GM23338 (cell line): ENCODE measurements at regions not wholly inside any gene's neighbourhood (a gene's known extent, or its start where the extent isn't known, plus 50 kb on each side); places are given as distances from the start of the nearest gene placed in this dataset.

ENCODE experiments used
- ATAC-seq: fragments of 200-7000 bp; cut with Tn5 transposase; 3 replicates; pipeline ENCODE4 v1.9.1; 2020
- DNase-seq: peaks from one replicate; pipeline ENCODE4 v3.0.0-alpha.2; 2015; ENCODE audit warnings: low spot score
- H2AFZ ChIP-seq: fragments of 200-600 bp; sonication (generic); 2 replicates; pipeline ENCODE4 v1.8.0; 2016; ENCODE audit warnings: antibody characterized with exemption, mild to moderate bottlenecking, moderate library complexity
- H3F3A ChIP-seq: fragments of 200-600 bp; sonication (generic); replicated peaks from 2 replicates; pipeline ENCODE4 v1.8.0; 2017; ENCODE audit warnings: antibody characterized with exemption, mixed run types, low read depth
- H3K27ac ChIP-seq: fragments of 200-600 bp; sonication (generic); 2 replicates; pipeline ENCODE4 v1.6.1; 2016; ENCODE audit warnings: low read depth
- H3K27me3 ChIP-seq: fragments of 200-600 bp; sonication (generic); 2 replicates; pipeline ENCODE4 v1.8.0; 2016; ENCODE audit warnings: mild to moderate bottlenecking, mixed run types, moderate library complexity; ENCODE audit not compliant: insufficient read depth
- H3K36me3 ChIP-seq: fragments of 200-600 bp; sonication (generic); 2 replicates; pipeline ENCODE4 v1.8.0; 2016; ENCODE audit warnings: mild to moderate bottlenecking; ENCODE audit not compliant: insufficient read depth
- H3K4me1 ChIP-seq: fragments of 200-600 bp; sonication (generic); 2 replicates; pipeline ENCODE4 v1.8.0; 2016; ENCODE audit warnings: mild to moderate bottlenecking, moderate library complexity; ENCODE audit not compliant: insufficient read depth
- H3K4me2 ChIP-seq: fragments of 200-600 bp; sonication (generic); 2 replicates; pipeline ENCODE4 v1.7.1; 2017; ENCODE audit warnings: mixed run types
- H3K4me3 ChIP-seq: fragments of 200-600 bp; sonication (generic); 2 replicates; pipeline ENCODE4 v1.6.1; 2016; ENCODE audit warnings: mixed run types
- H3K79me2 ChIP-seq: fragments of 200-600 bp; sonication (generic); replicated peaks from 2 replicates; pipeline ENCODE4 v1.8.0; 2017; ENCODE audit warnings: mild to moderate bottlenecking; ENCODE audit not compliant: insufficient read depth
- H3K9me2 ChIP-seq: fragments of 200-600 bp; sonication (generic); 2 replicates; pipeline ENCODE4 v1.8.0; 2017; ENCODE audit not compliant: insufficient read depth
- H4K20me1 ChIP-seq: fragments of 200-600 bp; sonication (generic); replicated peaks from 2 replicates; pipeline ENCODE4 v1.8.0; 2017; ENCODE audit warnings: mild to moderate bottlenecking; ENCODE audit not compliant: insufficient read depth
- H3K27ac Mint-ChIP-seq: 2 replicates; pipeline ENCODE4 v1.8.0; 2020; ENCODE audit warnings: inconsistent platforms, mild to moderate bottlenecking, moderate library complexity, mixed read lengths
- H3K27me3 Mint-ChIP-seq: 3 replicates; pipeline ENCODE4 v1.8.0; 2022; ENCODE audit warnings: low read depth, mild to moderate bottlenecking, moderate library complexity, mixed read lengths, inconsistent platforms; ENCODE audit not compliant: insufficient read depth, poor library complexity
- H3K36me3 Mint-ChIP-seq: 3 replicates; pipeline ENCODE4 v1.8.0; 2021; ENCODE audit warnings: low read depth, mild to moderate bottlenecking, inconsistent platforms, moderate library complexity, mixed read lengths
- H3K4me1 Mint-ChIP-seq: 3 replicates; pipeline ENCODE4 v1.8.0; 2020; ENCODE audit warnings: mild to moderate bottlenecking, inconsistent platforms, mixed read lengths
- H3K4me3 Mint-ChIP-seq: 3 replicates; pipeline ENCODE4 v1.8.0; 2021; ENCODE audit warnings: moderate library complexity, mild to moderate bottlenecking, inconsistent platforms, mixed read lengths
- H3K9me3 Mint-ChIP-seq: 3 replicates; pipeline ENCODE4 v1.8.0; 2020; ENCODE audit warnings: moderate library complexity, mild to moderate bottlenecking, inconsistent platforms, mixed read lengths
- CREB1 ChIP-seq: fragments of 250-450 bp; sonication (Bioruptor Pico); IDR thresholded peaks from 2 replicates; pipeline ENCODE4 v1.5.0; 2020; ENCODE audit warnings: low read depth, mild to moderate bottlenecking, moderate library complexity
- EZH2 ChIP-seq: fragments of 200-600 bp; sonication (generic); IDR thresholded peaks from one replicate; pipeline ENCODE4 v1.8.0; 2017; ENCODE audit warnings: antibody characterized with exemption, mild to moderate bottlenecking, low read depth; ENCODE audit not compliant: unreplicated experiment
- EZH2phosphoT487 ChIP-seq: fragments of 200-600 bp; sonication (generic); IDR thresholded peaks from one replicate; pipeline ENCODE4 v1.8.1; 2018; ENCODE audit warnings: antibody characterized with exemption; ENCODE audit not compliant: unreplicated experiment
- JUNB ChIP-seq: IDR thresholded peaks from one replicate; pipeline ENCODE4 v1.6.1; 2016; ENCODE audit warnings: antibody characterized with exemption; ENCODE audit not compliant: unreplicated experiment
- NANOG ChIP-seq: IDR thresholded peaks from 2 replicates; pipeline ENCODE4 v1.6.1; 2016; ENCODE audit warnings: antibody characterized with exemption, borderline replicate concordance
- POLR2AphosphoS5 ChIP-seq: IDR thresholded peaks from 2 replicates; pipeline ENCODE4 v1.6.1; 2016; ENCODE audit warnings: antibody characterized with exemption, low read depth
- STAT1 ChIP-seq: IDR thresholded peaks from one replicate; pipeline ENCODE4 v1.6.1; 2016; ENCODE audit warnings: antibody characterized with exemption; ENCODE audit not compliant: unreplicated experiment
- ZNF114 ChIP-seq: fragments of 250-450 bp; sonication (Bioruptor Pico); IDR thresholded peaks from 2 replicates; pipeline ENCODE4 v1.5.0; 2020; ENCODE audit warnings: mild to moderate bottlenecking, moderate library complexity
- ZNF331 ChIP-seq: fragments of 250-450 bp; sonication (Bioruptor Pico); IDR thresholded peaks from 2 replicates; pipeline ENCODE4 v1.5.0; 2020; ENCODE audit warnings: low read depth, mild to moderate bottlenecking, moderate library complexity
- TF ChIP-seq, protein P1 (sequence below): fragments of 250-450 bp; sonication (Bioruptor Pico); IDR thresholded peaks from 2 replicates; pipeline ENCODE4 v1.5.0; 2020; ENCODE audit warnings: mild to moderate bottlenecking, moderate library complexity
- TF ChIP-seq, protein P2 (sequence below): IDR thresholded peaks from one replicate; pipeline ENCODE4 v1.6.1; 2018; ENCODE audit warnings: antibody characterized with exemption; ENCODE audit not compliant: unreplicated experiment
- TF ChIP-seq, protein P3 (sequence below), 2 experiments: fragments of 200-600 bp in 1 of 2; sonication (generic) in 1 of 2; conservative IDR thresholded peaks; 2 replicates each; pipeline versions ENCODE4 v1.5.1 to v1.6.1; 2016 to 2017; ENCODE audit warnings: antibody characterized with exemption in 2 of 2, low read depth in 2 of 2, mild to moderate bottlenecking in 2 of 2, moderate library complexity in 1 of 2
- TF ChIP-seq, protein P4 (sequence below): IDR thresholded peaks from 2 replicates; pipeline ENCODE4 v1.6.1; 2016; ENCODE audit warnings: antibody characterized with exemption

DNA sequence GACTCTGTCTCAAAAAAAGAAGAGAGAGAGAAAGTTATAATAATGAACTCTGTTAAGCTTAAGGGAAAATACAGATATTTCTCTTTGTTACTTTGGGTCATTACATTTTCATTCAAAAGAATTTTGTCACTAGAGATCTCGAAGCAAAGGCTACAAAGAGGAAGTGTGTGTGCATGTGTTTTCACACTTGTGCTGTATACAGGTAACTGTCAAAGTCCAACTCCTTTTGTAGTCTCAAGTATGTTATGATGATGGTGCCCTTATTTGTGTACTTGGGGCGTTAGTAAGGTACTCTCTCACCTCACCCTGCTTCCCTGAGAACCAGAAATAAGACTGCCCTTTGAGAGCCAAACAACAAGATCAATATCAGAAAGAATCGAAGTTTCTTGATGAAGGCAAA lies 152.9 kb upstream of the ZNF644 start:
- H3K79me2 ChIP-seq = no peaks in the 10 kb centered on the region
- H3K4me2 ChIP-seq = no peak overlapping the region
- no peaks in the 10 kb centered on the region for H3K9me3 Mint-ChIP-seq
- H4K20me1 ChIP-seq = no peaks in the 10 kb centered on the region
- no peak overlapping the region for H3K27ac ChIP-seq
- no peaks in the 10 kb centered on the region for H3K9me2 ChIP-seq
- no peak for ATAC-seq
- H2AFZ ChIP-seq = no peak overlapping the region
- H3K4me1 Mint-ChIP-seq = no peaks in the 10 kb centered on the region; the same call in 2 of the 3 replicates
- DNase-seq = no peak
- H3K4me3 ChIP-seq = no peak overlapping the region
- H3K36me3 Mint-ChIP-seq = no peaks in the 10 kb centered on the region
- no peaks in the 10 kb centered on the region for H3F3A ChIP-seq
- TF ChIP-seq ZNF331 (CRISPR knock-in tag) (no peak), ZNF114 (CRISPR knock-in tag) (no peak), POLR2AphosphoS5 (no peak), CREB1 (CRISPR knock-in tag) (no peak), EZH2phosphoT487 (no peak), JUNB (no peak), EZH2 (no peak), STAT1 (no peak), NANOG (no peak)
- TF ChIP-seq, protein P1, sequence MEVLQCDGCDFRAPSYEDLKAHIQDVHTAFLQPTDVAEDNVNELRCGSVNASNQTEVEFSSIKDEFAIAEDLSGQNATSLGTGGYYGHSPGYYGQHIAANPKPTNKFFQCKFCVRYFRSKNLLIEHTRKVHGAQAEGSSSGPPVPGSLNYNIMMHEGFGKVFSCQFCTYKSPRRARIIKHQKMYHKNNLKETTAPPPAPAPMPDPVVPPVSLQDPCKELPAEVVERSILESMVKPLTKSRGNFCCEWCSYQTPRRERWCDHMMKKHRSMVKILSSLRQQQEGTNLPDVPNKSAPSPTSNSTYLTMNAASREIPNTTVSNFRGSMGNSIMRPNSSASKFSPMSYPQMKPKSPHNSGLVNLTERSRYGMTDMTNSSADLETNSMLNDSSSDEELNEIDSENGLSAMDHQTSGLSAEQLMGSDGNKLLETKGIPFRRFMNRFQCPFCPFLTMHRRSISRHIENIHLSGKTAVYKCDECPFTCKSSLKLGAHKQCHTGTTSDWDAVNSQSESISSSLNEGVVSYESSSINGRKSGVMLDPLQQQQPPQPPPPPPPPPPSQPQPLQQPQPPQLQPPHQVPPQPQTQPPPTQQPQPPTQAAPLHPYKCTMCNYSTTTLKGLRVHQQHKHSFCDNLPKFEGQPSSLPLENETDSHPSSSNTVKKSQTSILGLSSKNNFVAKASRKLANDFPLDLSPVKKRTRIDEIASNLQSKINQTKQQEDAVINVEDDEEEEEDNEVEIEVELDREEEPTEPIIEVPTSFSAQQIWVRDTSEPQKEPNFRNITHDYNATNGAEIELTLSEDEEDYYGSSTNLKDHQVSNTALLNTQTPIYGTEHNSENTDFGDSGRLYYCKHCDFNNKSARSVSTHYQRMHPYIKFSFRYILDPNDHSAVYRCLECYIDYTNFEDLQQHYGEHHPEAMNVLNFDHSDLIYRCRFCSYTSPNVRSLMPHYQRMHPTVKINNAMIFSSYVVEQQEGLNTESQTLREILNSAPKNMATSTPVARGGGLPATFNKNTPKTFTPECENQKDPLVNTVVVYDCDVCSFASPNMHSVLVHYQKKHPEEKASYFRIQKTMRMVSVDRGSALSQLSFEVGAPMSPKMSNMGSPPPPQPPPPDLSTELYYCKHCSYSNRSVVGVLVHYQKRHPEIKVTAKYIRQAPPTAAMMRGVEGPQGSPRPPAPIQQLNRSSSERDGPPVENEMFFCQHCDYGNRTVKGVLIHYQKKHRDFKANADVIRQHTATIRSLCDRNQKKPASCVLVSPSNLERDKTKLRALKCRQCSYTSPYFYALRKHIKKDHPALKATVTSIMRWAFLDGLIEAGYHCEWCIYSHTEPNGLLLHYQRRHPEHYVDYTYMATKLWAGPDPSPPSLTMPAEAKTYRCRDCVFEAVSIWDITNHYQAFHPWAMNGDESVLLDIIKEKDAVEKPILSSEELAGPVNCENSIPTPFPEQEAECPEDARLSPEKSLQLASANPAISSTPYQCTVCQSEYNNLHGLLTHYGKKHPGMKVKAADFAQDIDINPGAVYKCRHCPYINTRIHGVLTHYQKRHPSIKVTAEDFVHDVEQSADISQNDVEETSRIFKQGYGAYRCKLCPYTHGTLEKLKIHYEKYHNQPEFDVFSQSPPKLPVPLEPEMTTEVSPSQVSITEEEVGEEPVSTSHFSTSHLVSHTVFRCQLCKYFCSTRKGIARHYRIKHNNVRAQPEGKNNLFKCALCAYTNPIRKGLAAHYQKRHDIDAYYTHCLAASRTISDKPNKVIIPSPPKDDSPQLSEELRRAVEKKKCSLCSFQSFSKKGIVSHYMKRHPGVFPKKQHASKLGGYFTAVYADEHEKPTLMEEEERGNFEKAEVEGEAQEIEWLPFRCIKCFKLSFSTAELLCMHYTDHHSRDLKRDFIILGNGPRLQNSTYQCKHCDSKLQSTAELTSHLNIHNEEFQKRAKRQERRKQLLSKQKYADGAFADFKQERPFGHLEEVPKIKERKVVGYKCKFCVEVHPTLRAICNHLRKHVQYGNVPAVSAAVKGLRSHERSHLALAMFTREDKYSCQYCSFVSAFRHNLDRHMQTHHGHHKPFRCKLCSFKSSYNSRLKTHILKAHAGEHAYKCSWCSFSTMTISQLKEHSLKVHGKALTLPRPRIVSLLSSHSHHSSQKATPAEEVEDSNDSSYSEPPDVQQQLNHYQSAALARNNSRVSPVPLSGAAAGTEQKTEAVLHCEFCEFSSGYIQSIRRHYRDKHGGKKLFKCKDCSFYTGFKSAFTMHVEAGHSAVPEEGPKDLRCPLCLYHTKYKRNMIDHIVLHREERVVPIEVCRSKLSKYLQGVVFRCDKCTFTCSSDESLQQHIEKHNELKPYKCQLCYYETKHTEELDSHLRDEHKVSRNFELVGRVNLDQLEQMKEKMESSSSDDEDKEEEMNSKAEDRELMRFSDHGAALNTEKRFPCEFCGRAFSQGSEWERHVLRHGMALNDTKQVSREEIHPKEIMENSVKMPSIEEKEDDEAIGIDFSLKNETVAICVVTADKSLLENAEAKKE (CRISPR knock-in tag) = no peak
- TF ChIP-seq, protein P2, sequence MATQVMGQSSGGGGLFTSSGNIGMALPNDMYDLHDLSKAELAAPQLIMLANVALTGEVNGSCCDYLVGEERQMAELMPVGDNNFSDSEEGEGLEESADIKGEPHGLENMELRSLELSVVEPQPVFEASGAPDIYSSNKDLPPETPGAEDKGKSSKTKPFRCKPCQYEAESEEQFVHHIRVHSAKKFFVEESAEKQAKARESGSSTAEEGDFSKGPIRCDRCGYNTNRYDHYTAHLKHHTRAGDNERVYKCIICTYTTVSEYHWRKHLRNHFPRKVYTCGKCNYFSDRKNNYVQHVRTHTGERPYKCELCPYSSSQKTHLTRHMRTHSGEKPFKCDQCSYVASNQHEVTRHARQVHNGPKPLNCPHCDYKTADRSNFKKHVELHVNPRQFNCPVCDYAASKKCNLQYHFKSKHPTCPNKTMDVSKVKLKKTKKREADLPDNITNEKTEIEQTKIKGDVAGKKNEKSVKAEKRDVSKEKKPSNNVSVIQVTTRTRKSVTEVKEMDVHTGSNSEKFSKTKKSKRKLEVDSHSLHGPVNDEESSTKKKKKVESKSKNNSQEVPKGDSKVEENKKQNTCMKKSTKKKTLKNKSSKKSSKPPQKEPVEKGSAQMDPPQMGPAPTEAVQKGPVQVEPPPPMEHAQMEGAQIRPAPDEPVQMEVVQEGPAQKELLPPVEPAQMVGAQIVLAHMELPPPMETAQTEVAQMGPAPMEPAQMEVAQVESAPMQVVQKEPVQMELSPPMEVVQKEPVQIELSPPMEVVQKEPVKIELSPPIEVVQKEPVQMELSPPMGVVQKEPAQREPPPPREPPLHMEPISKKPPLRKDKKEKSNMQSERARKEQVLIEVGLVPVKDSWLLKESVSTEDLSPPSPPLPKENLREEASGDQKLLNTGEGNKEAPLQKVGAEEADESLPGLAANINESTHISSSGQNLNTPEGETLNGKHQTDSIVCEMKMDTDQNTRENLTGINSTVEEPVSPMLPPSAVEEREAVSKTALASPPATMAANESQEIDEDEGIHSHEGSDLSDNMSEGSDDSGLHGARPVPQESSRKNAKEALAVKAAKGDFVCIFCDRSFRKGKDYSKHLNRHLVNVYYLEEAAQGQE = no peak
- TF ChIP-seq, protein P3, sequence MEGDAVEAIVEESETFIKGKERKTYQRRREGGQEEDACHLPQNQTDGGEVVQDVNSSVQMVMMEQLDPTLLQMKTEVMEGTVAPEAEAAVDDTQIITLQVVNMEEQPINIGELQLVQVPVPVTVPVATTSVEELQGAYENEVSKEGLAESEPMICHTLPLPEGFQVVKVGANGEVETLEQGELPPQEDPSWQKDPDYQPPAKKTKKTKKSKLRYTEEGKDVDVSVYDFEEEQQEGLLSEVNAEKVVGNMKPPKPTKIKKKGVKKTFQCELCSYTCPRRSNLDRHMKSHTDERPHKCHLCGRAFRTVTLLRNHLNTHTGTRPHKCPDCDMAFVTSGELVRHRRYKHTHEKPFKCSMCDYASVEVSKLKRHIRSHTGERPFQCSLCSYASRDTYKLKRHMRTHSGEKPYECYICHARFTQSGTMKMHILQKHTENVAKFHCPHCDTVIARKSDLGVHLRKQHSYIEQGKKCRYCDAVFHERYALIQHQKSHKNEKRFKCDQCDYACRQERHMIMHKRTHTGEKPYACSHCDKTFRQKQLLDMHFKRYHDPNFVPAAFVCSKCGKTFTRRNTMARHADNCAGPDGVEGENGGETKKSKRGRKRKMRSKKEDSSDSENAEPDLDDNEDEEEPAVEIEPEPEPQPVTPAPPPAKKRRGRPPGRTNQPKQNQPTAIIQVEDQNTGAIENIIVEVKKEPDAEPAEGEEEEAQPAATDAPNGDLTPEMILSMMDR (conservative IDR thresholded peaks at IDR 0.05; ENCODE audit: low read depth in 2 of 2) = no peak
- TF ChIP-seq, protein P4, sequence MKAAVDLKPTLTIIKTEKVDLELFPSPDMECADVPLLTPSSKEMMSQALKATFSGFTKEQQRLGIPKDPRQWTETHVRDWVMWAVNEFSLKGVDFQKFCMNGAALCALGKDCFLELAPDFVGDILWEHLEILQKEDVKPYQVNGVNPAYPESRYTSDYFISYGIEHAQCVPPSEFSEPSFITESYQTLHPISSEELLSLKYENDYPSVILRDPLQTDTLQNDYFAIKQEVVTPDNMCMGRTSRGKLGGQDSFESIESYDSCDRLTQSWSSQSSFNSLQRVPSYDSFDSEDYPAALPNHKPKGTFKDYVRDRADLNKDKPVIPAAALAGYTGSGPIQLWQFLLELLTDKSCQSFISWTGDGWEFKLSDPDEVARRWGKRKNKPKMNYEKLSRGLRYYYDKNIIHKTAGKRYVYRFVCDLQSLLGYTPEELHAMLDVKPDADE = no peak
- no peaks in the 10 kb centered on the region for H3K4me1 ChIP-seq
- H3K27ac Mint-ChIP-seq = no peak overlapping the region
- no peak overlapping the region for H3K4me3 Mint-ChIP-seq
- no peaks in the 10 kb centered on the region for H3K27me3 ChIP-seq
- H3K36me3 ChIP-seq = no peaks in the 10 kb centered on the region
- no peaks in the 10 kb centered on the region for H3K27me3 Mint-ChIP-seq
